ENCODE measurements at regions not wholly inside any gene's neighbourhood (a gene's known extent, or its start where the extent isn't known, plus 50 kb on each side); places are given as distances from the start of the nearest gene placed in this dataset.

DNA sequence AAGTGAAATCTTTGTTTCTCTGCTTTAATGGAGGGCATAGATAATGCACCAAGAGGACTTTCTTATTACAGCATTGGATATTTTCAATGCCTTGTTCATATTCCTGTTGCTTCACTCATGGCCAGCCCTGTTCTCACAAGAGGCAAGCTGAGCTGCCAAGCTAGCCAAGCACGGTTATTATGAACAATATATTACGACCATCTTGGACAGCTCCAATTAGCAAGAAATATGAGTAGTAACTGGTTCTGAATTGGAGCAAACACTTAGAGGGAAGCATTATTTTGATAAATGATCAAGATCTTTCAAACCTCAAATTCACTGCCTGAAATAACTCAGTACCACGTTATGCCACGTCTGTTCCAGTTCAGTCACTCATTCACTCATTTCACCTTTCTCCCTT, 159.8 kb downstream of the SETD4 start:
- TF ChIP-seq GATA1 (IDR thresholded peaks at IDR 0.05; ENCODE audit: low read depth, low read length) (no peak), POLR2A (IDR thresholded peaks at IDR 0.05; ENCODE audit: low read length) (no peak)
- DNase-seq: no peak

DNA sequence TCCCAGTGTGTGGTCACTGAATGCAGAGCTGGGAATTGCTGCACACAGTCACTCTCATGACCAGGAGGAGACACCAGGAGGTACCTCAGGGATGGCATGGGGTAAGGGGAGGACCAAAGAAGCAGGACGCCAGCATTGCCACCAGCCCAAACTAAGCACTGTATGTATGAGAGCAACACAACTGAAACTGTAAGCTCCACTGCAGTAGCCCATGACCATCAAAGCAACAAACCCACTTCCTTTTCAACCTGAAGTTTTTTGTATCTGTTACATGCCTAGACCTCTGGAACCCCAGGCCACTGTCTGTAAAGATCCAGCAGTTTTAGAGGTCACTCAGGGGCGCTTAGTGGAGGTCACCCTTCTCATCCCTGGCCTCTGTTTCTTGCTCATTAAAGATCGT, 164.3 kb downstream of the SETD4 start:
- TF ChIP-seq GATA1 (IDR thresholded peaks at IDR 0.05; ENCODE audit: low read depth, low read length) (no peak), POLR2A (IDR thresholded peaks at IDR 0.05; ENCODE audit: low read length) (no peak)

DNA sequence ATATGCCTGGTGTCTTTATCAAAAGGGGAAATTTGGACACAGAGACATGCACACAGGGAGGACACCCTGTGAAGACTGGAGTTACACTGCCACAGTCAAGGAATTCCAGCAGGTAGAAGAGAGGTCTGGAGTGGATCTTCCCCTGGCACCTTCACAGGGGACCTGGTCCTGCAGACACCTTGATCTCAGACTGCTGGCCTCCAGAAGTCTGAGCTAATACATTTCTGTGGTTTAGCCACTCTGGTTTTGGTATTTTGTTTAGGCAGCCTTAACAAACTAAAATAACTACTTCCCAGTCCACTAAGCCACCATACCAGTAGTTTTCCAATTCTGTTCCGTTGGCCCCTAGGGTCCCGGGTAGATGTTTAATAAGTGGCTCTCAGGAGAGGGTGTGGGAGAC, 164.7 kb downstream of the SETD4 start:
- TF ChIP-seq POLR2A (IDR thresholded peaks at IDR 0.05; ENCODE audit: low read length): no peak
- TF ChIP-seq GATA1 (IDR thresholded peaks at IDR 0.05; ENCODE audit: low read depth, low read length): no peak
- no peak for DNase-seq

More for the DNA sequence above, 164.3 kb downstream of the SETD4 start:
- DNase-seq: no peak

DNA sequence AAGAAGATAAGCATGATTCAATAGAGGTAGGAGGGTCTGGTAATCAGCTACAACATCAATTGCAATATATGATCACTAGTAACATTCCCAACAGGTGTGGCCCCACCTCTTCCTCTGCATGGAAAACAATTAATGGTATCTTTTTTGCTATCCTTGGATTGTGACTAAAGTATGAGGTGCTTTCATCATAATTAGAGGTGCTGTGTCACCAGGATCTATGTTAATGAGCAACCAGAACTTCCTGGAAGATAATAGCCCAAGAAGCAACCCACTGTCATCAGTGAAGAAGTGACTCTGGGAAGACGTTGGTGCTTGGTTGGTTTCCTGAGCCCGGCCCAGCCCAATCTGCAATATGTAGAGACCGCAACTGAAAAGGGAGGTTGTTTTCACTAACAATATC, 167.2 kb downstream of the SETD4 start:
- no peak for DNase-seq
- no peak for TF ChIP-seq POLR2A (IDR thresholded peaks at IDR 0.05; ENCODE audit: low read length)
- TF ChIP-seq GATA1 (IDR thresholded peaks at IDR 0.05; ENCODE audit: low read depth, low read length): no peak

DNA sequence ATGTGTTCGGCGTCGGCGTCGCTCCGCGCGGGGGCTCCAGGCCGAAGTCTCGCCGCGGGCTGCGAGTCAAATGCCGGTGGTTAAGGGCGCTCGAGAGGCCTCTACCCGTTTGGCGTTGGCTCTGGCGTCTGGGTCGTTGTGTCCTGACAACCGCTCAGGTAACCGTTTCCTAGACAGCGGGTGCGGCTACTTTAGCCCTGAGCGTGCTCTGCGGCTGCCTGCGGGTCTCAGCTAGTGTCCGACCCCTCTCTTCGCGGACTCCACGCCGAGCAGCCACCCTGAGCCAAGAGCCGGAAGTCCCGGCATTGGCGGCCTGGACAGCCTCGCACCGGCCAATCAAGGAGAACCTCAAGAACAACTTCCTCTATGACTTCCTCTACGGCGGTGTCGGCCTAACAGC, 173.4 kb downstream of the SETD4 start:
- TF ChIP-seq POLR2A (IDR thresholded peaks at IDR 0.05; ENCODE audit: low read length) (no peak), GATA1 (IDR thresholded peaks at IDR 0.05; ENCODE audit: low read depth, low read length) (no peak)
- no peak for DNase-seq

DNA sequence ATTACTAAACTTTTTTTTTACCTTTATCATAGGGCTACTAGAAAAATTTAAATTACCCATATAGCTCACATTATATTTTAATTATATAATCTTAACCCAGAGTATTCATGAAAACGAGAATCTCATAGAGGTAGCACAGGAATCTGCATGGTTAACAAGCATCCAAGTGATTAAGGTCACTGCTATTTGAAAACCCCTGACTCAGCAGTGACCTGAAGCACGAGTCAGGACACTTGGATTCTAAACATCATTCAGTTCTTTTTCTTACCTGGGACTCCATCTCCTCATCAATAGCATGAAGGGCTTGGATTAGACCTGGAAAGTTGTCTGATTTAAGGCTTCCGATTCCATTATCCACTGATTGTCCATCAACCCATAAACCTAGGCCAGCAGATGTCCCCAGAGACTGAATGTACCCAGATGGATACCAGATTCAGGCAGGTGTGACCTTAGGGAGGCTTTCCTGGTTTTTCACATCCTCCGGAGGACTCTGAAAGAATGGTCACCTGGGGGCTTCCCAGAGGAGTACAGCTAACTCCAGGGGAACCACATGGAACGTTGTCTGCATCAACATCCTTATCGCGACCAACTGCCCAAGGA, 174.3 kb downstream of the SETD4 start:
- TF ChIP-seq GATA1 (IDR thresholded peaks at IDR 0.05; ENCODE audit: low read depth, low read length) (no peak), POLR2A (IDR thresholded peaks at IDR 0.05; ENCODE audit: low read length) (no peak)
- DNase-seq: no peak

DNA sequence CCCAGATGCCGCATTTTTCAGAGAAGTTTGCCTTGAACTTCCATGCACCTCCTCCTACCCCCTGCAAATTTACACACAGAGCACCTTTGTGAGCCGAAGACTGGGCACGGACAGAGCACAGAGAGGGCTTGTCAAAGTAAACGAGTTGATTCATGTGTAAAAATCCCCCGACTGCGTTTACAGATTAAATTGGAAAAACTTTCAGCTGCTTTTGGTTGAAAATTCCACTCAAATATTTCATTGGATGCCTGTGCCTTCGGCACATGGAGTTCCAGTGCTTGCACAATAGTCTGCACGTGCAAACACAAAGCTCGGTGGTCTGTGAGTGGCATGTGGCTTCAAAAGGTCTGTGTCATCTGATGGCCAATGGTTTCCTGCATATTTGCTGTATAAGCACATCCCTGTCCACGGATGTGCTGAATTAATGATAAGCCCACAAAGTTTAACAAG, 177.5 kb downstream of the SETD4 start:
- TF ChIP-seq GATA1 (IDR thresholded peaks at IDR 0.05; ENCODE audit: low read depth, low read length): no peak
- TF ChIP-seq POLR2A (IDR thresholded peaks at IDR 0.05; ENCODE audit: low read length): no peak
- no peak for DNase-seq

DNA sequence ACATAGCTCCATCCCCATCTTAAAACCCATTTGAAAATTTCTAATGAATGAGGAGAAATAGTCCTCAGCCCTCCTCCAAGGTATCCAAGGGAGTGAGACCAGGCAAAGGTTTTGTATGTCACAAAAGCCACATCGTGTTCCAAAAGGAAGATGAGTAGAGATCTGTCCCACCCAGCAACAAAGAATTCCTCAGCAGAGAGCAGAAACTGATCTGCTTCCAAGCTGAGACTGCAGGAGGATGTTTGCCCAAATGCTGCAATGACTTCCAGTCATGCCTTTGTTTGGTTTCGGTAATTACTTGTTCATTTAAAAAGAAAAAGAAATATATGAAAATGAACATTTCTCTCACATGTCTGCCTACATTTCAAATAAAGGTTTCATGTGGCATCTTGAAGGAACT, 186.9 kb downstream of the SETD4 start:
- TF ChIP-seq POLR2A (IDR thresholded peaks at IDR 0.05; ENCODE audit: low read length): no peak
- no peak for TF ChIP-seq GATA1 (IDR thresholded peaks at IDR 0.05; ENCODE audit: low read depth, low read length)

DNA sequence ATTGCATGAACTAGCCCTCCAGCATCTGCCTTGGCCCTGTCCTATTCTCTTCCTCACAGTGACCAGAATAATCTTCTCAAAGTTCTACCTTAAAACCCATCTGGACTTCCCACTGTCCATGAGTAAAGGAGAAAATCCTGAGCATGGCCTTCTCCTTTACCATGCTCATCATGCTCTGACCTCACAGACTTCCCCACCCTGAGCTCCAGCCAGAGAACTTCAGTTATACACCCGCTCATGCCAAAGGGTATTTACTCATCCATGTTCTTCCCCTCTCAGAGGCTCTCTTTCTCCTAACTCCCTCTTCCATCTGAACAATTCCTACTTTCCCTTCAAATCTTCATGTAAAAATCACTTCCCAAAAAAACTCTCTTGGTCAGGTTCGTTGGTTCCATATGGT, 188.4 kb downstream of the SETD4 start:
- no peak for TF ChIP-seq POLR2A (IDR thresholded peaks at IDR 0.05; ENCODE audit: low read length)
- TF ChIP-seq GATA1 (IDR thresholded peaks at IDR 0.05; ENCODE audit: low read depth, low read length): no peak

More for the DNA sequence above, 186.9 kb downstream of the SETD4 start:
- DNase-seq: no peak

DNA sequence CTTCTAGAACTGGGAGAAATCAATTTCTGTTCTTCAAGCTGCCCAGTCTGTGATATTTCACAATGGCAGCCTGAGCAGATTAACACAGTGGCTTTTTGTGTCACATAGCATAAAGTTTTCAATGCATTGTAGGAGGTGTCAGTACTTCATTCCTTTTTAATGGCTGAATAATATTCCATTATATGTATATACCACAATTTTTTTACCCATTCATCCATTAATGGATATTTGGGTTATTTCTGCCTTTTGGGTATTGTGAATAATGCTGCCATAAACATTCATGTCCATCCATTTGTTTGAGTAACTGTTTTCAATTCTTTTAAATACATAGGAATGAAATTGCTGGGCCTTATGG, 191.5 kb downstream of the SETD4 start:
- TF ChIP-seq POLR2A (IDR thresholded peaks at IDR 0.05; ENCODE audit: low read length) (no peak), GATA1 (IDR thresholded peaks at IDR 0.05; ENCODE audit: low read depth, low read length) (no peak)
- no peak for DNase-seq

More for the DNA sequence above, 188.4 kb downstream of the SETD4 start:
- DNase-seq: no peak

DNA sequence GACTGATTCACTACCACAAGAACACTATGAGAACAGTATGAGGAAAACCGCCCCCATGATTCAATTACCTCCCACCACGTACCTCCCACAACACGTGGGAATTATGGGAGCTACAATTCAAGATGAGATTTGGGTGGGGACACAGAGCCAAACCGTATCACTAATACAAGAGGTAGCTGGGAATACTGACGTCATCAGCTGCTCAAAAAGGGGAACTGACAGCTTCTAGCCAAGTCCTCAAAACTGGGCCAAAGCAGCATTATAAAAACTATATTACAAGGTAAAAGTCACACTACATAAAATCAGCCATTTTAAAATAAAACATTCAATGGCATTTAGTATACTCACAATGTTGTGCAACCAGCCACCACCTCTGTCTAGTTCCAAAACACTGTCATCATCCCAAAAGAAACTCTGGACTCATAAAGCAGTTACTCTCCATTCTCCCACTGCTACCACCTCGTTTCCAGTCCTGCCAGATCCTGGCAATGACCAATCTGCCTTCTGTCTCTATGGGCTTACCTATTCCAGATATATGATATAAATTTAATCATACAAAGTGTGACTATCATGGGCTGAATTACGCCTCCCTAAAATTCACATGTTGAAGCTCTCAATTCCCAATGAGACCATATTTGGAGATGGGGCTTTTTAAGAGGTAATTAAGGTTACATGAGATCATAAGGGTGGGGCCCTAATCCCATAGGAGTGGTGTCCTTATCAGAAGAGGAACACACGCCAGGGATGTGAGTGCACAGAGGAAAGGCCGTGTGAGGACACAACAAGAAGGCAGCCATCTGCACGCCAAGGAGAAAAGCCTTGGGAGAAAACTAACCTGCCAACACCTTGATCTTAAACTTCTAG, 192.1 kb downstream of the SETD4 start:
- TF ChIP-seq GATA1 (IDR thresholded peaks at IDR 0.05; ENCODE audit: low read depth, low read length) (no peak), POLR2A (IDR thresholded peaks at IDR 0.05; ENCODE audit: low read length) (no peak)
- no peak for DNase-seq

DNA sequence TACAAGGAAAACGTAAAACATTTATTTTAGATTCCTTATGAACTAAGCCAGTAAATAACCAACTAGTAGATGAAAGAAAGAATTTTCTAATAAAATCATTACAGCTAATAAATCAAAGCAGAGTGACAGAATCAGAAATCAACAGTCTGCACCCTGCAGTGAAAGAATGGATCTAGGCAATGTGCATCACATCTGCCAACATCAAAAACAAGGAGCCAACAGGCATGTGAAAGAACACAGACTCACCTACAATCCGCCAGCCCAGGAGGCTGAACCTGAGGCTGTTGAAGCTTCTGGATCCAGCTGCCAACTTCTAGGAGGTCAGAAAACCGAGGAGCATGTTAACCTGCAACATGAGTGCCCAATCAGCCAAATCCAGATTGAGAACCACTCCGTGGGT, 196.3 kb downstream of the SETD4 start:
- DNase-seq: no peak
- TF ChIP-seq GATA1 (IDR thresholded peaks at IDR 0.05; ENCODE audit: low read depth, low read length) (no peak), POLR2A (IDR thresholded peaks at IDR 0.05; ENCODE audit: low read length) (no peak)

DNA sequence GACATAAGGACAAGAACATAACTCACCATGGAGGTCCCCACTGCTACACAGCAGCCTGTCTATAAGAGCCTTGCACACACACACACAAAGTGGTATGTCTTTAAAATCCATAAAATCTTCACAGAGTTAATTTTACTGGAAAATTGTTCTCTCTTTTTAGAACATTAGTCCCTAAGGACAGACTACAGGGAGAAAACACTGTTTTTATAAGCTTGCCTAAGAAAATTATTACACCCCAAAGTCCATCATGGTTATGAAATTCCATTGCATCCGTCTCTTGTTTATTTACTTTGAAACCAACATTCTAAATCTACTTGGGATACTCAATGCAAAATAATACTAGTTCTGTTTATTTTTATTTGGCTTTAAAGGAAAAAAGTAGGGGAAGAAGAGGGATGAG, 197.4 kb downstream of the SETD4 start:
- no peak for DNase-seq
- TF ChIP-seq GATA1 (IDR thresholded peaks at IDR 0.05; ENCODE audit: low read depth, low read length) (no peak), POLR2A (IDR thresholded peaks at IDR 0.05; ENCODE audit: low read length) (no peak)

DNA sequence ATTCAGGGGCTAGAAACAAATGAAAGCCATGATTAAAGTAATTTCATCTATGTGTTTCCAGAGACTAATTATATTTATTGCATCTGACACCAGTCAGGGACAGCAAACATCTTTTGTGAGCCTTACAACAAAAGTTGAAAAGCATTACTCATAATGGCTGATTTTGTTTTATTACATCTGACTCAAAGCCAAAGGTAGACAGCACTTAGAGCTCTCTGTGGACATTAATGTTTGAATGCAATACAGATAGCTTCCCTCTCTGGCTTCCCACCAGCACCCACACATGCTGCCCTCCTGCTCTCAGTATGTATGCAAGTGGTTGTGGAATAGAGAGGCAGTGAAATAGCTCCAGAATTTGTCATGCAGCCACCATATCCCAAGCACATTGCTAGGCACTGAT, 198.7 kb downstream of the SETD4 start:
- no peak for DNase-seq
- TF ChIP-seq GATA1 (IDR thresholded peaks at IDR 0.05; ENCODE audit: low read depth, low read length) (no peak), POLR2A (IDR thresholded peaks at IDR 0.05; ENCODE audit: low read length) (no peak)

All from erythroblast (primary cell).